GM19397 (cell line): ENCODE measurements at regions not wholly inside any gene's neighbourhood (a gene's known extent, or its start where the extent isn't known, plus 50 kb on each side); places are given as distances from the start of the nearest gene placed in this dataset.

ENCODE experiments used
- ATAC-seq: cut with Tn5 transposase; IDR thresholded peaks from one replicate; pipeline ENCODE4 v1.9.1; 2021; ENCODE audit warnings: mild to moderate bottlenecking, moderate library complexity; ENCODE audit not compliant: unreplicated experiment

- no peak for ATAC-seq
Observed at GRCh38 chr16:66290431-66290830, 76.1 kb upstream of the CDH5 start.

GRCh38 chr16:66289986-66290385 lies 76.5 kb upstream of the CDH5 start:
- ATAC-seq: no peak

GRCh38 chr16:66289051-66289680 lies 77.3 kb upstream of the CDH5 start:
- no peak for ATAC-seq

DNA sequence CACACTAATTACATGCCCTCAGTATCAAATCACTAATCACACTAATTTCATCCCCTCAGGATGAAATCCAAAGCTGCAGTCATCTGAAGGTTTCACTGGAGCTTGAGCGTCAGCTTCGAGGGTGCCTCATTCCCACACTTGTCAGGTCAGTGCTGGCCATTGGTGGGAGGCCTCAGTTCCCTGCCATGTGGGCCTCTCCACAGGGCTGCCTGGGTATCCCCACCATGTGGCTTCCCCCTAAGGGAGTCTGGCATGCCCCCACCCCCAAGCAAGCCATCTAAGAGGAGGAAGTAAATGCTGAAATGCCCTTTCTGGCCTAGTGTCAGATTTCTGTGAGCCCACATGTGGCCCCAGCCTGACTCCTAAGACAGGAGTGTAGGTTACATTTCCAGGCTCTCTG lies 78.6 kb upstream of the CDH5 start:
- ATAC-seq: no peak

DNA sequence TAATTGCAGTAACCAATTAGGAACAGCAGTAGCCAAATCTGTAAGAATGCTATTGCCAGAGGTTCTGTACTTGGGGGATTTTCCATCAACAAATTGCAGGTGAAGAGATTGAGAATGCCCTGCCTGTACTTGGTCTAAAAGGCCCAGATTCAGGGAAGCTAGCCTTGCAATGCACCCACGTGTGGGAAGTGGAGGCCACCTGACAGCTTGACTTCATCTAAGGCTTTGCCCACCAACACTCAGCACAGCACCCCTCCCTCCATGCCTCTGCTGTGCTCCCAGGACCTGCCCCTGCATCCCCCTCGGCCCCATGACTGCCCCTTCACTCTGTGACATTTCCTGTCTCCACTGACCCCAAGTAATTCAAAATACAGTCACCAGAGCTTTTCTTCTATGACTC lies 79.1 kb upstream of the CDH5 start:
- ATAC-seq: no peak

DNA sequence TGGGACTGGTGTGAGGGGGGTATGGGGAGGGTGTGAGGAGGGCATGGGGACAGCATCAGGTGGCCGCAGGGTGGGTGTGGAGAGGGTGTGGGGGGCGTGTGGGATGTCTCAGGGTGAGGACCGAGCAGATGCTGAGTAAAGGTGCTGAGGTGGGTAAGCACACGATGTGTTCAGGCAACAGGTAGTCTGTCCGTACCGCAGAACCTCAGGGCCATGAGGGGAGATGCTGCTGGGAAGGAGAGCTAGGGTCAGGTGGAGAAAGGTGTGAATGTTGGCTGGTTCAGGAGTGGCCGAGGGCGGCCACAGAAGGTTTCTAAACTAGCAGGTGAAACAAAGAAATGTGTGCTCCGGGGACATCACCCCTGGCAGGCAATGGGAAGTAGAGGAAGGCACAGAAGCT lies 80.0 kb upstream of the CDH5 start:
- no peak for ATAC-seq

DNA sequence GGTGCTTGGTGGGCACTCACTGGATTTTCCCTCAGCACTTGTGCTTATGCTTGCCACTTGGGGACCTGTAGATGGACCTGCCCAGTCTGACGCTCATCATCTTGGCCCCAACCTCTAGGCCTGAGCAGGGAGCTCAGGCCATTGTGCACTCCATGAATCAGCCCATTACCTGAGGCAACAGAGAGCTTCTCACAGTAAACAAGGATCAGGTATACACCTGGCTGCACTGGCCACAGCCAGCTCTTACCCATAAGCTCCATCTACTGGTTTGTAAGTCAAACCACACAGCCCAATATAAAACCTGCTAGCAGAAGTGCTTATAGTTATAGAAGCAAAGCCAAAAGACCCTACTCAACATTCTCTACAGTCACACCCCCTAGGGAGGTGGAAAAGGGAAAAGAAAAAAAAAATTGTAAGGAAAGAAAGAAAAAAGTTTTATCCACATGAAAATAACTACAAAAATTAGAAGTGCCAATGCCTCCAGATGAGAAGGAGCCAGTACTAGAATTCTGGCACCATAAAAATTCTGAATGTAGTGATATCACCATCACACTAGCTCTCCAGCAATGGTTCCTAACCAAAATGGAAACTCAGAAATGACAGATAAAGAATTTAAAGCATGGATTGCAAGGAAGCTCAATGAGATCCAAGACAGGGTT lies 87.8 kb upstream of the CDH5 start:
- no peak for ATAC-seq

- no peak for ATAC-seq
Observed at GRCh38 chr16:66278111-66278531, 88.4 kb upstream of the CDH5 start.

DNA sequence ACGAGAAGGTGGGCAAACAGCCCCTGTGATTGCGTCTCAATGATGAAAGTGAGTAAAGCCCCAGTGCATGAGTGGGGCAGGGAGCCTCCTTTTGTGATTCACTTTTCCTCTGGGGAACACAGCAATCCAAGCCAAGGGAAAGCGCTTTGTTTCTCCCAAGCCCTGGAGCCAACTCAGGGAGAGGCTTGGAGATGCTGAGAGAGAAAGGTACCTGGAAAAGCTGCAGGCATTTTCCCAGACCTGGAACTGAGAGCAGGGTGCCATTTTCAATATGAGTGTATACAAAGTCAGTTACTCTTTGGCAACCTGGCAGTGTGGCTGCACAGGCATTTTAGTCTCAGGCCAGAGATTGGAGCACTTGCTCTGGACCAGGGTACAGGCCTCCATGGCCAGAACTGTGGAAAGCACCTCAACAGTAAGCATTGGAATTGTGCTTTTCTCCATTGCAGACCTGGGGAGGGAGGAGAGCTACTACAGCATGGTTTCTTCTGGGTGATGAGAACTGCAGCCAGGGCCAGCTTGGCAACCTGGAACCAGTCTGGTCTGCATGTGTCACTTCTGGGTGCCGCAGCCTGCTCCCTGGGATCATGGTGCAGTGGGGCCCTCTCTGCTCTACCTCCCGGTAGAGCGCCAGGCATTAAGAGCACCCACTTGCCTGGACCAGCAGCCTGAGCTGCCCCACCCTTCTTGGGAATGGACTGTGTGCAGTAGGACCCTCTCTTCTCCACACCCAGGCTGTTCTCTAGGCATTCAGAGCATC lies 89.0 kb upstream of the CDH5 start:
- no peak for ATAC-seq

GRCh38 chr16:66275775-66276428 lies 90.6 kb upstream of the CDH5 start:
- no peak for ATAC-seq

GRCh38 chr16:66274335-66275110 lies 92.0 kb upstream of the CDH5 start:
- no peak for ATAC-seq

- ATAC-seq: no peak
Observed at GRCh38 chr16:66273644-66274334, 92.7 kb upstream of the CDH5 start.

GRCh38 chr16:66273053-66273452 lies 93.4 kb upstream of the CDH5 start:
- ATAC-seq: no peak

GRCh38 chr16:66272461-66272860 lies 94.0 kb upstream of the CDH5 start:
- no peak for ATAC-seq

DNA sequence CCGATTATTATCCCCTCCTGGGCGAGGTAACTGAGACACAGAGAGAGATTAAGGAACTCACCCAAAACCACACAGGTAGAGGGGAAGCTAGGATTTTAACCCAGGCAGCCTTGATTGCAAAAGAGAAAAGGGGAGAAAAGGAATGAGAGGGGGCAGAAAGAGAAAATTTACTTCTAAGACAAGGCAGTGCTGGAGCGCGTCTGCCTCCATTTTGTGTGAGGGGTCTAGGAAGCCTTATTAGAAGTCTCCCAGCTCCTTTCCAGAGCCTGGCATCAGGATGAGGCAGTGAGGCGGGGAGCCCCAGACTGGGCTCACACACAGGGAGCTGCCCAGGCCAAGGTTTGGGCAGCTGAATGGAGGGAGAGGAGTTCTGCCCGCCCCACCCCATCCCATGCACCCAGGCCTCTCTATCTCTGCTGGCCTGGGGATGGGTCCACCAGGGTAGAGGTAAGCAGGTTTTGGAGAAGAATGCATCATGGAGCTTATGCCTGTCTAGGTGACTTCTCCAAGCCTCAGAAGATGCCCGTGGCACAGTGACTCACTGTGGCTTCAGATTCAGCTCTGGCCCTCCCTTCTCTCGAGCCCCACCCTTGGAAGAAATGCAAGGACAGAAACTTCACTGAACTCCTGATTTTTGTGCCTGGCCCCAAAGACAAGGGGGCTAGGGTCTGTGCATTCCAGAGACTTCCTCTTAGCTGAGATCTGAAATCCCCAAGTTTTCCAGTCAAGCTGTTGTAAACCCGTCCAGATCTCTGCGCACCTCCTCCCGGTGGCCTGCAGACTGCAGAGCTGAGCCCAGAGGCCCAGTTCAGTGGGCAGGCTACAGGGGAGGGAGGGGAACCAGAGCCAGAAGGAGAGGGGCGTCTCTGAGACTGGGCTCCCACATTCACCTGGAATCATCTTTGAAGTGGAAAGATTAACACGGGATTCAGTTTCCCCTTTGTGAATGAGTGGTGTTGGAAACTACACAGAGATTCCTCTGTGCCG lies 95.1 kb upstream of the CDH5 start:
- no peak for ATAC-seq

GRCh38 chr16:66270333-66270927 lies 96.1 kb upstream of the CDH5 start:
- ATAC-seq: no peak

DNA sequence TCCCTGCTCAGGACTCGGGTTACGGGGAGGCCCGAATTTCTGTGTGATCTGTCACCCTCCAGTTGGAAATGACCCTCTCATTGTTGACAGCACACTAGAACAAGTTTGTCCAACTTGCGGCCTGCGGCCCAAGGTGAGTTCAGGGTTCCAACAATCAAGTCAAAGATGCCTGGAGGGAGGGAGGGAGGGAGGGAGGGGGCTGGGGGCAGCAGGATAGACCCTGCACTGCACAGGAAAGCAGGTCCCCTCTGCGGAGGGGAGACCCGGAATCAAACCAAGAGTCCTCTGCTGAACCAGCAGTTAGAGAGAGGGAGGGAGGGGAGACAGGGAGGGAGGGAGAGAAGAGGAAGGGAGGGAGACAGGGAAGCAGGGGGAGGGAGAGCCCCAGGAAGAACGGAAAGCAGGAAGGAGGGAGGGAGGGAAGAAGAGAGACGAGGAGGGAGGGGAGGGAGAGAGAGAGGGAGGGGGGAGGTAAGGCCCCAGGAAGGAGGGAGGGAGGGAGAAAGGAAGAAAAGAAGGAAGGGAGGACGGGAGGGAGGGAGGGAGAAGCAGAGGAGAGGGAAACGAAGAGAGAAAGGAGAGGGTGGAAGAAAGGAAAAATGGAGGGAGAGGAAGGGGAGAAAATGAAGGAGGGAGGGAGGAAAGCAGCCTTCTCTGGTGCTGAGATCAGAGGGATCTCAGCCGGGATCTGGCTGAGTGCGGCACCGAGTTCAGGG lies 96.7 kb upstream of the CDH5 start:
- ATAC-seq: no peak
